ENCODE measurements at regions not wholly inside any gene's neighbourhood (a gene's known extent, or its start where the extent isn't known, plus 50 kb on each side); places are given as distances from the start of the nearest gene placed in this dataset.

DNA sequence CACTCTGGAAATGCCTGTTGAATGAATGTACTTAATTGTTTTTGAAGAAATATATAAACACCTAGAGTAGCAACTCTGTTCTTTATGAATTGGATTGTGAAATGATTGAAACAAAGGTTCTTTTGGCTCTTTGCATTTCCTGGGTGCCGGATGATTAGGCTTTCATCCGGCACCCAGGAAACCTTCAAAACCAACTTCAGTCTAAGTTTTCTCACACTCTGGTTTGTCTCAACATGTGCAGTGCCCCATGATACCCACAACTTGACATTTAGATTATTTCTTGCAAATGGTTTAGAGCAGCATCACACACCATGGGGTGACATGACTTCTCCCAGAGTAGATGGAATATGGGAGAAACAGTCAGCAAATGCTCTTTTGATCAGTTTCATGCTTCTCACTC is 354.9 kb downstream of the BARHL2 start:
- no peak overlapping the region for H3K27ac ChIP-seq (ENCODE audit: low read depth, low read length)

DNA sequence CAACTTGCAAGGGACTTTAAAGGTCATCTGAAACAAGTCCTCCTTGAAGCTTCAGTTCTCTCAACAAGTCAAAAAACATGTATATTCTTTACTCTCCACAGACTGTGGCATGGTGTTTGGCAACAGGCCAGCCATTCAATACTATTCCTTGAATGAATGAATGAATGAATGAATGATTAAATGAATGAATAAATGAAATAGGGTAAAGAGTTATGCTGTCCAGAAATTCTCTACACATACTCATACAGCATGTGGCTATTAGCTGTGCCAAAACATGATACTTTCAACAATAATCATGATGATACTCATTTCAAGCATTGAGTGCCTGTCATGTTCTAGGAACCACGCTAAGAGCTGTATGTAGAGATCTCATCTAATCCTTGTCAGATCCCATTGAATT is 356.1 kb downstream of the BARHL2 start:
- Histone ChIP-seq H3K36me3 (ENCODE audit: control insufficient read depth in 1 of 2, insufficient read depth in 2 of 2, low read length in 2 of 2) (no peaks in the 10 kb centered on the region), H3K9ac (ENCODE audit: low read length) (no peak overlapping the region), H2AFZ (ENCODE audit: low read depth, low read length, poor library complexity, severe bottlenecking) (no peak overlapping the region), H3K27ac (ENCODE audit: low read depth, low read length) (no peak overlapping the region), H3K4me2 (ENCODE audit: low read length) (no peak overlapping the region), H3K27me3 (ENCODE audit: insufficient read depth, low read length) (peaks cover 51% of the 10 kb centered on the region; the same call in 1 of the 2 replicates), H3K4me1 (ENCODE audit: control insufficient read depth in 1 of 2, insufficient read depth in 2 of 2, low read length in 2 of 2) (no peaks in the 10 kb centered on the region), H3K9me2 (ENCODE audit: insufficient read depth) (no peaks in the 10 kb centered on the region), H3K9me3 (ENCODE audit: control insufficient read depth in 1 of 2, insufficient read depth in 1 of 2, low read depth in 1 of 2, low read length in 2 of 2) (no peaks in the 10 kb centered on the region), H3K79me2 (ENCODE audit: insufficient read depth, low read length) (no peaks in the 10 kb centered on the region), H4K20me1 (ENCODE audit: insufficient read depth) (no peaks in the 10 kb centered on the region), H3K4me3 (replicated peaks in 1 of 2; ENCODE audit: low read depth in 1 of 2, low read length in 2 of 2) (no peak overlapping the region)
- TF ChIP-seq SIN3A (IDR thresholded peaks at IDR 0.05; ENCODE audit: low read depth): no peak
- no peak for TF ChIP-seq SRF (IDR thresholded peaks at IDR 0.05; ENCODE audit: low read depth)
- TF ChIP-seq EZH2phosphoT487 (IDR thresholded peaks at IDR 0.05; ENCODE audit: borderline replicate concordance): no peak
- ChIA-PET RAD21 (ENCODE audit: low non-redundant PET in 1 of 2, low total read pairs in 2 of 2, uncharacterized antibody in 2 of 2, unreplicated experiment in 2 of 2) (no interaction called here), POLR2A (no interaction called here), CTCF (no interaction called here)
- ATAC-seq (no peak), DNase-seq (ENCODE audit: low read depth, low spot score) (no peak)
- no TSS peak for BruUV-seq (replicated peaks)
- intact Hi-C loops (cut with micrococcal nuclease): no loop called here

More for the DNA sequence above, 354.9 kb downstream of the BARHL2 start:
- Histone ChIP-seq H3K4me3 (replicated peaks in 1 of 2; ENCODE audit: low read depth in 1 of 2, low read length in 2 of 2) (no peak overlapping the region), H4K20me1 (ENCODE audit: insufficient read depth) (no peaks in the 10 kb centered on the region), H2AFZ (ENCODE audit: low read depth, low read length, poor library complexity, severe bottlenecking) (no peak overlapping the region), H3K4me2 (ENCODE audit: low read length) (no peak overlapping the region), H3K4me1 (ENCODE audit: control insufficient read depth in 1 of 2, insufficient read depth in 2 of 2, low read length in 2 of 2) (no peaks in the 10 kb centered on the region), H3K9ac (ENCODE audit: low read length) (no peak overlapping the region), H3K27me3 (ENCODE audit: insufficient read depth, low read length) (peaks cover 46% of the 10 kb centered on the region; the same call in 1 of the 2 replicates), H3K36me3 (ENCODE audit: control insufficient read depth in 1 of 2, insufficient read depth in 2 of 2, low read length in 2 of 2) (no peaks in the 10 kb centered on the region), H3K79me2 (ENCODE audit: insufficient read depth, low read length) (no peaks in the 10 kb centered on the region), H3K9me2 (ENCODE audit: insufficient read depth) (no peaks in the 10 kb centered on the region), H3K9me3 (ENCODE audit: control insufficient read depth in 1 of 2, insufficient read depth in 1 of 2, low read depth in 1 of 2, low read length in 2 of 2) (no peaks in the 10 kb centered on the region)
- no TSS peak for BruUV-seq (replicated peaks)
- CTCF ChIA-PET: no interaction called here
- ATAC-seq (no peak), DNase-seq (ENCODE audit: low read depth, low spot score) (no peak)
- TF ChIP-seq YY1 (IDR thresholded peaks at IDR 0.05; ENCODE audit: extremely low read depth, insufficient replicate concordance, low read depth, low read length) (no peak), RAD21 (IDR thresholded peaks at IDR 0.05; ENCODE audit: low read depth) (no peak)
- RAD21 ChIA-PET (ENCODE audit: low non-redundant PET in 1 of 2, low total read pairs in 2 of 2, uncharacterized antibody in 2 of 2, unreplicated experiment in 2 of 2): no interaction called here
- POLR2A ChIA-PET: no interaction called here
- intact Hi-C loops (cut with micrococcal nuclease): no loop called here
